NCI-H524 treated with DMSO at 0.1 percent for 48 hours (cell line): ENCODE measurements at regions not wholly inside any gene's neighbourhood (a gene's known extent, or its start where the extent isn't known, plus 50 kb on each side); places are given as distances from the start of the nearest gene placed in this dataset.

ENCODE experiments used
- DNase-seq: peaks from one replicate; lab custom pipeline; 2025; lab: John Stamatoyannopoulos, UW

- no peak for DNase-seq
These were observed 605.8 kb downstream of the SPOCK3 start for GRCh38 chr4:166628454-166628853.

- no peak for DNase-seq
These were observed 598.9 kb downstream of the SPOCK3 start for GRCh38 chr4:166635367-166635766.

GRCh38 chr4:166637816-166638215 is 596.5 kb downstream of the SPOCK3 start:
- DNase-seq, result no peak

GRCh38 chr4:166655231-166655630 is 579.1 kb downstream of the SPOCK3 start:
- no peak for DNase-seq

GRCh38 chr4:166655705-166656104 is 578.6 kb downstream of the SPOCK3 start:
- no peak for DNase-seq

GRCh38 chr4:166657261-166657660 is 577.0 kb downstream of the SPOCK3 start:
- DNase-seq, result no peak

GRCh38 chr4:166658585-166658984 is 575.7 kb downstream of the SPOCK3 start:
- no peak for DNase-seq

GRCh38 chr4:166662266-166662843 is 571.9 kb downstream of the SPOCK3 start:
- no peak for DNase-seq

- no peak for DNase-seq
These were observed 564.0 kb downstream of the SPOCK3 start for GRCh38 chr4:166670341-166670740.

- no peak for DNase-seq
These were observed 560.4 kb downstream of the SPOCK3 start for GRCh38 chr4:166673911-166674310.

GRCh38 chr4:166675411-166675810 is 558.9 kb downstream of the SPOCK3 start:
- DNase-seq, result no peak

- no peak for DNase-seq
These were observed 553.5 kb downstream of the SPOCK3 start for GRCh38 chr4:166680796-166681195.

- DNase-seq, result no peak
These were observed 552.1 kb downstream of the SPOCK3 start for GRCh38 chr4:166682200-166682599.
